A673 (cell line): ENCODE measurements at regions not wholly inside any gene's neighbourhood (a gene's known extent, or its start where the extent isn't known, plus 50 kb on each side); places are given as distances from the start of the nearest gene placed in this dataset.

Source experiments
- EZH2 ChIP-seq: fragments of 200-600 bp; sonication (generic); IDR thresholded peaks from 2 replicates; pipeline ENCODE4 v1.6.1; 2017; ENCODE audit warnings: borderline replicate concordance, low read depth, mild to moderate bottlenecking, mixed read lengths, antibody characterized with exemption, low read length; ENCODE audit not compliant: poor library complexity, severe bottlenecking
- TF ChIP-seq, protein P1 (sequence below): fragments of 300-800, 200-600 bp; sonication (generic); conservative IDR thresholded peaks from 2 replicates; pipeline ENCODE4 v1.5.1; 2017; ENCODE audit warnings: low read depth, mild to moderate bottlenecking, antibody characterized with exemption, low read length, moderate library complexity, mixed read lengths

GRCh38 chr20:51139891-51140290 is 117.0 kb upstream of the KCNG1 start:
- TF ChIP-seq, protein P1, sequence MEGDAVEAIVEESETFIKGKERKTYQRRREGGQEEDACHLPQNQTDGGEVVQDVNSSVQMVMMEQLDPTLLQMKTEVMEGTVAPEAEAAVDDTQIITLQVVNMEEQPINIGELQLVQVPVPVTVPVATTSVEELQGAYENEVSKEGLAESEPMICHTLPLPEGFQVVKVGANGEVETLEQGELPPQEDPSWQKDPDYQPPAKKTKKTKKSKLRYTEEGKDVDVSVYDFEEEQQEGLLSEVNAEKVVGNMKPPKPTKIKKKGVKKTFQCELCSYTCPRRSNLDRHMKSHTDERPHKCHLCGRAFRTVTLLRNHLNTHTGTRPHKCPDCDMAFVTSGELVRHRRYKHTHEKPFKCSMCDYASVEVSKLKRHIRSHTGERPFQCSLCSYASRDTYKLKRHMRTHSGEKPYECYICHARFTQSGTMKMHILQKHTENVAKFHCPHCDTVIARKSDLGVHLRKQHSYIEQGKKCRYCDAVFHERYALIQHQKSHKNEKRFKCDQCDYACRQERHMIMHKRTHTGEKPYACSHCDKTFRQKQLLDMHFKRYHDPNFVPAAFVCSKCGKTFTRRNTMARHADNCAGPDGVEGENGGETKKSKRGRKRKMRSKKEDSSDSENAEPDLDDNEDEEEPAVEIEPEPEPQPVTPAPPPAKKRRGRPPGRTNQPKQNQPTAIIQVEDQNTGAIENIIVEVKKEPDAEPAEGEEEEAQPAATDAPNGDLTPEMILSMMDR: no peak
- no peak for TF ChIP-seq EZH2
